Stimulated activated CD4-positive, alpha-beta T cell treated with anti-CD3 and anti-CD28 coated beads, Interleukin-4, amount 100 ng/mL, for 1 hour (primary cell): ENCODE measurements at regions not wholly inside any gene's neighbourhood (a gene's known extent, or its start where the extent isn't known, plus 50 kb on each side); places are given as distances from the start of the nearest gene placed in this dataset.
A peak's percentile ranks its signal among the peaks of the same experiment; 100 is the strongest.

Experiments
- DNase-seq: peaks from one replicate; pipeline ENCODE4 v3.0.0-alpha.2; 2020

- DNase-seq: peak; percentile 64
Measured at GRCh38 chr10:69716711-69717560, 84.8 kb upstream of the COL13A1 start.

- DNase-seq: no peak
Measured at GRCh38 chr10:69718951-69719350, 82.8 kb upstream of the COL13A1 start.

- no peak for DNase-seq
Measured at GRCh38 chr10:69721690-69722310, 79.9 kb upstream of the COL13A1 start.

GRCh38 chr10:69723653-69724052 is 78.1 kb upstream of the COL13A1 start:
- no peak for DNase-seq

- no peak for DNase-seq
Measured at GRCh38 chr10:69726850-69727249, 74.9 kb upstream of the COL13A1 start.

GRCh38 chr10:69728335-69728870 is 73.3 kb upstream of the COL13A1 start:
- DNase-seq: no peak

- no peak for DNase-seq
Measured at GRCh38 chr10:69729326-69730048, 72.2 kb upstream of the COL13A1 start.

GRCh38 chr10:69730251-69731156 is 71.2 kb upstream of the COL13A1 start:
- DNase-seq: no peak

- DNase-seq: no peak
Measured at GRCh38 chr10:69731184-69731583, 70.5 kb upstream of the COL13A1 start.

GRCh38 chr10:69731698-69732097 is 70.0 kb upstream of the COL13A1 start:
- DNase-seq: no peak

- DNase-seq: no peak
Measured at GRCh38 chr10:69732147-69732825, 69.4 kb upstream of the COL13A1 start.

- no peak for DNase-seq
Measured at GRCh38 chr10:69732826-69733150, 68.9 kb upstream of the COL13A1 start.

GRCh38 chr10:69733791-69734261 is 67.9 kb upstream of the COL13A1 start:
- DNase-seq: no peak

- no peak for DNase-seq
Measured at GRCh38 chr10:69734416-69734796, 67.3 kb upstream of the COL13A1 start.

GRCh38 chr10:69734797-69735468 is 66.8 kb upstream of the COL13A1 start:
- no peak for DNase-seq

- DNase-seq: no peak
Measured at GRCh38 chr10:69736886-69737641, 64.6 kb upstream of the COL13A1 start.

- no peak for DNase-seq
Measured at GRCh38 chr10:69738071-69738470, 63.6 kb upstream of the COL13A1 start.

GRCh38 chr10:69738858-69739435 is 62.8 kb upstream of the COL13A1 start:
- no peak for DNase-seq

- DNase-seq: no peak
Measured at GRCh38 chr10:69739634-69740033, 62.1 kb upstream of the COL13A1 start.

GRCh38 chr10:69740126-69740525 is 61.6 kb upstream of the COL13A1 start:
- no peak for DNase-seq
